Prostate gland (tissue), 2 donors: ENCODE measurements at regions not wholly inside any gene's neighbourhood (a gene's known extent, or its start where the extent isn't known, plus 50 kb on each side); places are given as distances from the start of the nearest gene placed in this dataset.

Experiments used
- POLR2A ChIP-seq: fragments of 450-650 bp; IDR thresholded peaks from one replicate; pipeline ENCODE4 v1.6.1; 2016; ENCODE audit warnings: antibody characterized with exemption, mild to moderate bottlenecking
- POLR2AphosphoS5 ChIP-seq: sonication (generic); formaldehyde crosslinking; IDR thresholded peaks from one replicate; pipeline ENCODE4 v1.6.1; 2017; ENCODE audit warnings: antibody characterized with exemption
- TF ChIP-seq, protein P1 (sequence below), 4 experiments: fragments of 200-600 bp in 2 of 4; fragments of 450-650 bp in 2 of 4; sonication (generic) in 2 of 4; IDR thresholded peaks; 1 replicate in 3 of 4; 2 replicates in 1 of 4; pipeline ENCODE4 v1.5.1; 2016 to 2019; ENCODE audit warnings: antibody characterized with exemption in 4 of 4, mild to moderate bottlenecking in 2 of 4, moderate library complexity in 2 of 4

DNA sequence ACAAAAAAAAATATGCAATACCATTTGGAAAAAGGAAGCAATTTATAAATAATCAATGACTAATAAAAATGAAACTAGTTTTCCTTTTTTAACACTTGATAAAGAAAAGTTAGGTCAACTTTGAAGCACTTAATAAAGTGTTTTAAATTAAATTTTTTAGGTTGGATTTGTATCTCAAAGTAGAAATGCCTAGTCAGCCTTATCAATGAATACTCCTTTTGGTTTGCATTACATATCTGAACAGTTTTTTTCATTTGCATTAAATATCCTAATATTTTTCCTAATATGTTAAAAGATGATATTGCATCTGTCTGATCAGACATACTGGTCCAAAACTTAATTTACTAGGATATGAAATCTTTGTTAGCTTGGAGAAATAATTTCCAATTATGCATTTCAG lies 155.8 kb upstream of the ZFP42 start:
- no peak for TF ChIP-seq POLR2A
- TF ChIP-seq POLR2AphosphoS5, result no peak
- TF ChIP-seq, protein P1, sequence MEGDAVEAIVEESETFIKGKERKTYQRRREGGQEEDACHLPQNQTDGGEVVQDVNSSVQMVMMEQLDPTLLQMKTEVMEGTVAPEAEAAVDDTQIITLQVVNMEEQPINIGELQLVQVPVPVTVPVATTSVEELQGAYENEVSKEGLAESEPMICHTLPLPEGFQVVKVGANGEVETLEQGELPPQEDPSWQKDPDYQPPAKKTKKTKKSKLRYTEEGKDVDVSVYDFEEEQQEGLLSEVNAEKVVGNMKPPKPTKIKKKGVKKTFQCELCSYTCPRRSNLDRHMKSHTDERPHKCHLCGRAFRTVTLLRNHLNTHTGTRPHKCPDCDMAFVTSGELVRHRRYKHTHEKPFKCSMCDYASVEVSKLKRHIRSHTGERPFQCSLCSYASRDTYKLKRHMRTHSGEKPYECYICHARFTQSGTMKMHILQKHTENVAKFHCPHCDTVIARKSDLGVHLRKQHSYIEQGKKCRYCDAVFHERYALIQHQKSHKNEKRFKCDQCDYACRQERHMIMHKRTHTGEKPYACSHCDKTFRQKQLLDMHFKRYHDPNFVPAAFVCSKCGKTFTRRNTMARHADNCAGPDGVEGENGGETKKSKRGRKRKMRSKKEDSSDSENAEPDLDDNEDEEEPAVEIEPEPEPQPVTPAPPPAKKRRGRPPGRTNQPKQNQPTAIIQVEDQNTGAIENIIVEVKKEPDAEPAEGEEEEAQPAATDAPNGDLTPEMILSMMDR (IDR thresholded peaks at IDR 0.05), result no peak
